ENCODE measurements at regions not wholly inside any gene's neighbourhood (a gene's known extent, or its start where the extent isn't known, plus 50 kb on each side); places are given as distances from the start of the nearest gene placed in this dataset.

DNA sequence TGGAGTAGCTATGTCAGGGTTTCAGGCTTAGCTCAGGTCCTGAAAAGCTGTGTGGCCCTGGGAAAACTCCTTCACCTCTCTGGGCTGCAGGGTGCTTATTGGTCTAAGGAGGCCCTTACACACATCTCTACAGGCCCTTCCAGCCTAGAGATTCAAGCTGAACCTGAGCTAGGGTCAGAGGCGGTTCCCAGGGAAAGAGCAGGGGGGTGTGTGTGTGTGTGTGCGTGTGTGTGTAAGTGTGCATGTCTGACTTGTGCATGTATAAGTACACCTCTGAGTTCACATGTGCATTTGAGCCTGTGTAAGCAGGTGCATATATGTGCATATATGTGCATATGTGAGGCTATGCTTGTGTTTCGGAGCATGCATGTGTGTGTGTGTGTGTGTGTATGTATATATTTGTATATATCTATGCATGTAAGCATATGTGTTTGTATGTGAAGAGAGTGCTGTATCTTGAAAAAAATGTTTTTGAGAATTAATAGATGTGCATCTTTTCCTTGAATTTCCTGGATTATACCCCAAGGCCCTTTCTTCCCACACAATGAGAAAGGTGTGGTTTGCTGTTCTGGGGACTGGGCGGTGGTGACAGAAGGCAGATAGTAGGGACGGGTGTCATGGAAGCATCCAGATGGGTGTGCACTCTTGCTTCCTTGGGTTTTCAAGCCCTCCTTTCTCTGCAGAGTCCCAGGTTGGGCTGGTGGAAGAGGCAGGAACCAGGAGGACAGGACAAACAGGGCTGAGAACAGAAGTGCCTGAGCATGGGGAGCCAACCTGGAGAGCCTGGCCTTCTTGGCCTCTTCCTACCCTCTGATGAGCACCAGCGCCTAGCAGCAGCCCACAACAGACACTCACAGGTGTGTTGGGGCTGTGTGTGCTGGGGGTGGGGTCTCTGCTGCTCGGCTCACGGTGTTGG, 150.3 kb upstream of the TSHZ3 start:
- TF ChIP-seq CTCF (IDR thresholded peaks at IDR 0.05) (no peak), POLR2A (IDR thresholded peaks at IDR 0.05) (no peak)
- intact Hi-C loops (cut with DNase I; ENCODE audit: low total_unique reads), result no loop called here
- no peak overlapping the region for H3K4me3 ChIP-seq (ENCODE audit: low read depth, poor library complexity, severe bottlenecking)
- DNase-seq (ENCODE audit: low spot score in 2 of 2), result peak in 1 of 2 donors; percentile 52
- 84 to 93% methylated on average over 6 to 8 of the region's 8 CpGs for WGBS, 2 donors

DNA sequence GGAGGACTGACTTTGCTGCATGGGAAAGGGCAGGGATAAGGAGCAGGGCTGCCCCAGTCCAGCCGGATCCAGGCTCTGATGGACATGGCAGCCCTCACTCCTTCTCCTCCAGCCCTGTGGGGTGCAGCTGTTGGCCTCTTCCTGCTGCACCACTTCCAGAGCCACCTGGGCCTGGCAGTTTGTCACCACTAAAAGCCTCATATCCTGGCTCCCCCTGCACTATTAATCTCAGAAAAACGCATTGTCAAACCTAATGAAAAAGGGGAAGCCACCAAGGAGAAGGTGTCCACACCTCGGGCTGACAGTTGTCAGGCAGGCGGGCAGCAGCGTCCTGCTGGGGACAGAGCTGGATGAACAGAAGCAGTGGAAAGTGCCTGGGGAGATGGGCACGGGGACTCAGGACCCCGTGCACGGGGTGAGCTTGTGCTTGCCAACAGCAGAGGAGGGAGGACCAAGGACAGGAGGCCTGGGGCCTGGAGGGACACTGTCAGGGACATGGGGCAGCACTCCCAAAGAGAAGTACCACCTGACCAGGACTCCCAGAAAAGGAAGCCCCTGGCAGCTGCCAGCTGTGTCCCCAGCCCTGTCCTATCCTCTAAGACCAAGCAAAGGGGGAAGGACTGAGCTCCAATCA, 151.1 kb upstream of the TSHZ3 start:
- DNase-seq (ENCODE audit: low spot score in 2 of 2), result peak in 1 of 2 donors; percentile 65
- intact Hi-C loops (cut with DNase I; ENCODE audit: low total_unique reads), result no loop called here
- 74 to 80% methylated on average over 8 of the region's 8 CpGs for WGBS, 2 donors
- no peak for TF ChIP-seq CTCF (IDR thresholded peaks at IDR 0.05)
- H3K4me3 ChIP-seq (ENCODE audit: low read depth, poor library complexity, severe bottlenecking), result no peak overlapping the region

GRCh38 chr19:31500946-31501345, 151.7 kb upstream of the TSHZ3 start:
- H3K4me3 ChIP-seq (ENCODE audit: low read depth, poor library complexity, severe bottlenecking), result no peak overlapping the region
- intact Hi-C loops (cut with DNase I; ENCODE audit: low total_unique reads), result no loop called here
- DNase-seq (ENCODE audit: low spot score in 2 of 2), result peak in 1 of 2 donors; percentile 34
- TF ChIP-seq POLR2A (IDR thresholded peaks at IDR 0.05), result no peak
- WGBS, 2 donors, result 80 to 82% methylated on average over 11 of the region's 11 CpGs

GRCh38 chr19:31501427-31502195, 152.4 kb upstream of the TSHZ3 start:
- 84 to 87% methylated on average over 4 of the region's 4 CpGs for WGBS, 2 donors
- peak in 1 of 2 donors; percentile 39 for DNase-seq (ENCODE audit: low spot score in 2 of 2)
- intact Hi-C loops (cut with DNase I; ENCODE audit: low total_unique reads), result no loop called here
- H3K4me3 ChIP-seq (ENCODE audit: low read depth, poor library complexity, severe bottlenecking), result no peak overlapping the region
- no peak for TF ChIP-seq CTCF (IDR thresholded peaks at IDR 0.05)
- TF ChIP-seq POLR2A (IDR thresholded peaks at IDR 0.05), result no peak

GRCh38 chr19:31502536-31503170, 153.4 kb upstream of the TSHZ3 start:
- intact Hi-C loops (cut with DNase I; ENCODE audit: low total_unique reads), result no loop called here
- no peak overlapping the region for H3K4me3 ChIP-seq (ENCODE audit: low read depth, poor library complexity, severe bottlenecking)
- WGBS, 2 donors, result 87 to 90% methylated on average over 17 of the region's 17 CpGs
- no peak for TF ChIP-seq CTCF (IDR thresholded peaks at IDR 0.05)
- no peak for TF ChIP-seq POLR2A (IDR thresholded peaks at IDR 0.05)
- DNase-seq (ENCODE audit: low spot score in 2 of 2), result peak in 1 of 2 donors; percentile 57
